SKM-1 (cell line): ENCODE measurements at regions not wholly inside any gene's neighbourhood (a gene's known extent, or its start where the extent isn't known, plus 50 kb on each side); places are given as distances from the start of the nearest gene placed in this dataset.

Experiments used
- DNase-seq: peaks from one replicate; lab custom pipeline; 2025; ENCODE audit not compliant: unreplicated experiment; lab: John Stamatoyannopoulos, UW

GRCh38 chr13:47372751-47373150 is 475.9 kb upstream of the HTR2A start:
- DNase-seq = no peak

GRCh38 chr13:47351798-47352197 is 454.9 kb upstream of the HTR2A start:
- DNase-seq = no peak

- no peak for DNase-seq
These were observed 453.7 kb upstream of the HTR2A start for GRCh38 chr13:47350334-47351124.

DNA sequence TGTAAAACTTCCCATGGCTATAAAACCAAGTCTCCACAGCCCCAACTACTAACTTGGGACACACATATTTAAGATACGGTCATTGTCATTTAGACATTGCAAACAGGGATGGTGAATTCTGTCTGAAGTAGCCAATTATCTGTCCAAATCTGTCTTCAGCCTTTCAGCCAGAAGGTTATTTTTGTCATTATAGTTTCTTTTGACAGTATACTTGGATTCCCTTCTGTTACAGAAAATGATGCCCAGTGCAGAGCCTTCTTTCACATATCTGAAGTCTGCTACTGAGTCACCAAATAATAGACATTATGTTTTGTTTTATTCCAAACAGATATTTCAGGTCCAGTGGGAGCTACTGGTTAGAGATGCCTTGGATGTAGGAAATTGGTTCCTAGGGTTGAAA is 452.4 kb upstream of the HTR2A start:
- DNase-seq = no peak

GRCh38 chr13:47337781-47338507 is 441.1 kb upstream of the HTR2A start:
- no peak for DNase-seq

GRCh38 chr13:47334173-47334572 is 437.3 kb upstream of the HTR2A start:
- DNase-seq = no peak

GRCh38 chr13:47332149-47332548 is 435.3 kb upstream of the HTR2A start:
- DNase-seq = no peak

- DNase-seq = no peak
These were observed 433.2 kb upstream of the HTR2A start for GRCh38 chr13:47330031-47330430.

DNA sequence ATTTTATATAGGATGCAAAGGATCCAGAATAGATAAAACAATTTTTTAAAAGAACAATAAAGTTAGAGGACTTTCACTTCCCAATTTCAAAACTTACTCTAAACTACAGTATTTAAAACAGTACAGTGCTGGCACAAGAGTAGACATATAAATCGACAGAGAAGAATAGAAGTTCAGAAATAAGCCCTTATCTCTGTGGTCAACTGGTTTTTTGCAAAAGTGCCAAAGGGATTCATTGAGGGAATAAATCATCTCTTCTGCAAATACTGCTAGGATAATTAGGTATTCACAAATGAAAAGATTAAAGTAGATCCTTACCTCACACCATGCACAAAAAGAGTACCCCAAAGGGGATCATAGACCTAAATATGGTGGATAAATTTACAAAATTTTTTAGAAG is 431.0 kb upstream of the HTR2A start:
- no peak for DNase-seq

- DNase-seq = no peak
These were observed 429.2 kb upstream of the HTR2A start for GRCh38 chr13:47326061-47326460.

DNA sequence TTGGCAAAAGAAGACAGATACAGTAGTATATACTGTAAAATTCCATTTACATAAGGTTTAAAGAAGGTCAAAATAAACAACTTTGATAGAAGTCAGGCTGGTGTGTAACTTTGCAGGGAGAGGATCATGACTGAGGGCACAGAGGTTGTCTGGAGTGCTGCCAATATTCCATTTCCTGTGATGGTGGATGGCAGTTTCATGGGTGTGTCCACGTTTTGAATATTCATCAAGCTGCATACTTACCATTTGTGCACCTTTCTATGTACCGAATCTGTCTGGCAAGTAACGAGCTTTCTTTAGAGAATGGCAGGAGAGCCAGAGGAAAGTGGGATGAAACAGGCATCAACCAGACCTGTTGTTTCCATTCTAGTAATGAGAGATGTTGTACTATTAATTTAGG is 420.5 kb upstream of the HTR2A start:
- DNase-seq = no peak

- DNase-seq = no peak
These were observed 413.5 kb upstream of the HTR2A start for GRCh38 chr13:47310401-47310800.

GRCh38 chr13:47306991-47307390 is 410.1 kb upstream of the HTR2A start:
- DNase-seq = no peak

DNA sequence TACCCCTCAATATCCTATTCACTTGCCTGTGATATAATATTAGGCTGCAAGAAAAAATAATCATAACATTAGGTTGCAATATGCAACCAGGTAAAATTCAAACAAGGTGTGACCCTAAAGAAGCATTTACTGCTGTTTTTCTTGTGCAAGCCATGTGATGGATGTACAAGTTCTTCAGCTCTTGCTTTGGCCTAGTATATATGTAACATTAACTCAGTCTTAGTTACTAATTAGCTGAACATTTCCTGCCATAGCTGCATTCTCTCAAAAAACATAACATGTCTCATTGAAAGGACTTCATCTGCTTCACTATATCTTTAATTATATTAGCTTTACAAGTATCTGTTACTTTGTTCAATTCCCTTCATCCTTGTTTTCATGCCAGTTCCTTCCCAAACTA is 406.8 kb upstream of the HTR2A start:
- no peak for DNase-seq

GRCh38 chr13:47299304-47299703 is 402.5 kb upstream of the HTR2A start:
- DNase-seq = no peak

DNA sequence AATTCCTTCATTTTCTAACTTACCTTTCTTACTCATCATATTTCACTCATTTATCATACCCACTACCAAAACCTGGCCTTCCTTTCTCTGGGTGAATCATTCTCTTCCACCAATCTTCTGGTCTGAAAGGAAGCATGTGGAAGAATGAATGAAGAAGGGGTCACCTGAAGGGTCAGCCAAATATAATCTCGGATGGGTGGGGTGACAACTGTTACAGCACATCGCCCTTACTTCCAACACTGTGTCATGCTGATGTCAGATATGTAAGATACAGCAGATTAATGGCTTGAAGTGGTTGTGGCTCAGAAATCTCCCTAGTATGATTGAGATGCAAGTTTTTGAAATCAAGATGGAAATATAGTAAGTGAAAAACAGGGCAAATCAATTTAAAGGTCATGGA is 401.7 kb upstream of the HTR2A start:
- DNase-seq = no peak

GRCh38 chr13:47294691-47295090 is 397.8 kb upstream of the HTR2A start:
- no peak for DNase-seq

GRCh38 chr13:47291107-47291656 is 394.3 kb upstream of the HTR2A start:
- no peak for DNase-seq

DNA sequence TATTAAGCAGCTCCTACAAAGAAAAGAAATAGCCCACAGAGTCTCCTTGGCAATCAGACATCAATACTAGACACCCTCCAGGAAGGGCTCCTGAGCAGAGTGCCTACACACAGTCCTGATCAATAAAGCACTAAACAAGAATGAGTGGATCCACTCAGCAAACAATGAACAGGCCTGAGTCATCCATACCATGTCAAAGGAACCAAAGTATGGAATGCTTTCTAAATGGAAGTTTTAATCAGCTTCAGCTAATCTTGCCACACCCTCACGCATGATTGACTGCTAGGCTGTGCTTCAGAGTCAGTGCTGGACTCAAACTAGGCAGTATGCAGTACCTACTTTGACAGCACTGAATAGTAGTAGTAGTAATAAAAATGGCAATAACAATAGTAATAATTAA is 392.7 kb upstream of the HTR2A start:
- DNase-seq = no peak

GRCh38 chr13:47288546-47288945 is 391.7 kb upstream of the HTR2A start:
- DNase-seq = no peak

GRCh38 chr13:47287291-47287751 is 390.5 kb upstream of the HTR2A start:
- DNase-seq = no peak

- no peak for DNase-seq
These were observed 385.1 kb upstream of the HTR2A start for GRCh38 chr13:47281991-47282390.
